HepG2 (cell line): ENCODE measurements at regions not wholly inside any gene's neighbourhood (a gene's known extent, or its start where the extent isn't known, plus 50 kb on each side); places are given as distances from the start of the nearest gene placed in this dataset.

ENCODE experiments used
- ATAC-seq: fragments of 200-7000 bp; cut with Tn5 transposase; 3 replicates; pipeline ENCODE4 v1.9.1; 2020; ENCODE audit warnings: mild to moderate bottlenecking, moderate library complexity
- BruUV-seq: library from RNA; stranded (reverse); fragments of 400-500 nt; replicated peaks from 2 replicates; lab custom pipeline; 2021; lab: Mats Ljungman, UMichigan
- CTCF ChIA-PET: fragments of 300-600 bp; formaldehyde crosslinking; extraction: SDS; loops from one replicate; lab custom pipeline; 2021; ENCODE audit warnings: low total read pairs, inconsistent platforms, low intra/inter-chr PET ratio; lab: Yijun Ruan, JAX
- POLR2A ChIA-PET: fragments of 350-600 bp; sonication (Branson Sonifier 250); formaldehyde crosslinking; loops from one replicate; lab custom pipeline; 2020; ENCODE audit warnings: antibody characterized with exemption, inconsistent platforms; lab: Yijun Ruan, JAX
- DNase-seq: peaks from one replicate; pipeline ENCODE4 v3.0.0-alpha.2; 2015; ENCODE audit warnings: low spot score
- FAIRE-seq: peaks from 3 replicates; lab custom pipeline; 2011; peaks lifted over from hg19 to GRCh38; lab: Jason Lieb, UNC
- H2AFZ ChIP-seq: one replicate; pipeline ENCODE4 v1.6.1; 2011; ENCODE audit warnings: low read length, inconsistent platforms
- H3K27ac ChIP-seq: fragments of 300-600 bp; 3 replicates; pipeline ENCODE4 v1.8.0; 2011; ENCODE audit warnings: mixed run types, mild to moderate bottlenecking, mixed read lengths, low read length, inconsistent platforms; ENCODE audit not compliant: insufficient read depth; ENCODE audit errors: extremely low read length
- H3K27me3 ChIP-seq, 2 experiments: fragments of 200-600 bp in 1 of 2; 2 replicates in 1 of 2; 3 replicates in 1 of 2; pipeline versions ENCODE4 v1.6.0 to v1.8.0; 2011; ENCODE audit warnings: low read length in 2 of 2, mild to moderate bottlenecking in 2 of 2, moderate library complexity in 2 of 2, inconsistent platforms in 1 of 2; ENCODE audit not compliant: insufficient read depth in 2 of 2, control insufficient read depth in 1 of 2
- H3K36me3 ChIP-seq, 2 experiments: fragments of 200-600 bp in 1 of 2; replicated peaks in 1 of 2; 2 replicates in 1 of 2; 3 replicates in 1 of 2; pipeline versions ENCODE4 v1.5.1 to v1.8.0; 2011; ENCODE audit warnings: low read length in 2 of 2, inconsistent platforms in 1 of 2; ENCODE audit not compliant: insufficient read depth in 2 of 2, control insufficient read depth in 1 of 2
- H3K4me1 ChIP-seq: 2 replicates; pipeline ENCODE4 v1.5.1; 2012; ENCODE audit warnings: low read length, inconsistent platforms; ENCODE audit not compliant: insufficient read depth
- H3K4me2 ChIP-seq: 2 replicates; pipeline ENCODE4 v1.6.0; 2011; ENCODE audit warnings: low read depth, low read length, inconsistent platforms
- H3K4me3 ChIP-seq, 3 experiments: fragments of 200-600 bp in 1 of 3; sonication (generic), shearing (Covaris generic) in 1 of 3; replicated peaks in 1 of 3; 2 replicates each; pipeline ENCODE4 v1.5.1; 2011 to 2016; ENCODE audit warnings: low read length in 3 of 3, inconsistent platforms in 2 of 3, low read depth in 2 of 3, mild to moderate bottlenecking in 2 of 3, control low read depth in 1 of 3, mixed read lengths in 1 of 3; ENCODE audit not compliant: insufficient read depth in 1 of 3
- H3K79me2 ChIP-seq: one replicate; pipeline ENCODE4 v1.6.1; 2011; ENCODE audit warnings: low read length, inconsistent platforms; ENCODE audit not compliant: insufficient read depth
- H3K9ac ChIP-seq: 2 replicates; pipeline ENCODE4 v1.6.0; 2011; ENCODE audit warnings: mild to moderate bottlenecking, low read depth, low read length, inconsistent platforms; ENCODE audit not compliant: insufficient read depth
- H3K9me3 ChIP-seq: 2 replicates; pipeline ENCODE4 v1.5.1; 2012; ENCODE audit warnings: mild to moderate bottlenecking, low read length
- H4K20me1 ChIP-seq: 2 replicates; pipeline ENCODE4 v1.6.0; 2011; ENCODE audit warnings: inconsistent platforms, mild to moderate bottlenecking, low read length, moderate library complexity; ENCODE audit not compliant: insufficient read depth
- ARNT2 ChIP-seq: sonication (generic); formaldehyde crosslinking; IDR thresholded peaks from 2 replicates; pipeline ENCODE4 v1.8.0; 2022; ENCODE audit warnings: mild to moderate bottlenecking, low read depth, missing genetic modification reagents, moderate library complexity
- CCDC6 ChIP-seq: sonication (generic); formaldehyde crosslinking; IDR thresholded peaks from 2 replicates; pipeline ENCODE4 v1.8.1; 2022; ENCODE audit warnings: mild to moderate bottlenecking, missing genetic modification reagents, moderate library complexity
- CEBPB ChIP-seq: IDR thresholded peaks from 2 replicates; pipeline ENCODE4 v1.6.1; 2011; ENCODE audit warnings: low read depth, low read length, improper control_type of control experiment, borderline replicate concordance
- EEA1 ChIP-seq: sonication (generic); formaldehyde crosslinking; IDR thresholded peaks from 2 replicates; pipeline ENCODE4 v1.5.1; 2020; ENCODE audit warnings: mild to moderate bottlenecking, missing genetic modification reagents, borderline replicate concordance
- HES4 ChIP-seq: sonication (generic); formaldehyde crosslinking; IDR thresholded peaks from 2 replicates; pipeline ENCODE4 v1.9.0; 2021; ENCODE audit warnings: mild to moderate bottlenecking, missing genetic modification reagents, borderline replicate concordance
- HNRNPUL1 ChIP-seq: fragments of 200-400 bp; formaldehyde crosslinking; IDR thresholded peaks from 2 replicates; pipeline ENCODE4 v1.6.1; 2017; ENCODE audit warnings: low read depth, mild to moderate bottlenecking, low read length, moderate library complexity
- IRF2 ChIP-seq: IDR thresholded peaks from 2 replicates; pipeline ENCODE4 v1.6.1; 2018; ENCODE audit warnings: missing genetic modification reagents, missing compliant biosample characterization
- NCOA5 ChIP-seq: sonication (generic); formaldehyde crosslinking; IDR thresholded peaks from 2 replicates; pipeline ENCODE4 v1.4.0; 2020; ENCODE audit warnings: missing genetic modification reagents
- SOX6 ChIP-seq, 2 experiments: fragments of 450-650 bp in 1 of 2; sonication (generic) in 1 of 2; formaldehyde crosslinking in 1 of 2; IDR thresholded peaks; 2 replicates each; pipeline versions ENCODE4 v1.4.0 to v1.6.1; 2017 to 2020; ENCODE audit warnings: antibody characterized with exemption in 1 of 2, mild to moderate bottlenecking in 1 of 2, missing genetic modification reagents in 1 of 2
- TMF1 ChIP-seq: sonication (generic); formaldehyde crosslinking; IDR thresholded peaks from 2 replicates; pipeline ENCODE4 v1.8.1; 2022; ENCODE audit warnings: low read depth, missing genetic modification reagents
- ZFP36 ChIP-seq: fragments of 150-350 bp; IDR thresholded peaks from 2 replicates; pipeline ENCODE4 v1.6.1; 2018; ENCODE audit warnings: borderline replicate concordance, low read length, low read depth; ENCODE audit not compliant: partially characterized antibody
- ZFYVE20 ChIP-seq: sonication (generic); formaldehyde crosslinking; IDR thresholded peaks from 2 replicates; pipeline ENCODE4 v1.8.0; 2023; ENCODE audit warnings: low read depth, mild to moderate bottlenecking, moderate library complexity, missing genetic modification reagents, borderline replicate concordance
- ZNF317 ChIP-seq: sonication (generic); formaldehyde crosslinking; IDR thresholded peaks from 2 replicates; pipeline ENCODE4 v1.5.0; 2020; ENCODE audit warnings: mild to moderate bottlenecking, missing genetic modification reagents
- ZNF33B ChIP-seq: sonication (generic); formaldehyde crosslinking; IDR thresholded peaks from 2 replicates; pipeline ENCODE4 v1.5.1; 2020; ENCODE audit warnings: mild to moderate bottlenecking, missing genetic modification reagents
- ZNF468 ChIP-seq: sonication (generic); formaldehyde crosslinking; IDR thresholded peaks from 2 replicates; pipeline ENCODE4 v1.8.0; 2022; ENCODE audit warnings: mild to moderate bottlenecking, moderate library complexity, missing genetic modification reagents
- ZNF652 ChIP-seq: IDR thresholded peaks from 2 replicates; pipeline ENCODE4 v1.6.1; 2016; ENCODE audit warnings: low read depth, borderline replicate concordance
- ZNF75D ChIP-seq: sonication (generic); formaldehyde crosslinking; IDR thresholded peaks from 2 replicates; pipeline ENCODE4 v1.8.1; 2023; ENCODE audit warnings: missing genetic modification reagents, mild to moderate bottlenecking, borderline replicate concordance
- ZNF768 ChIP-seq: sonication (generic); formaldehyde crosslinking; IDR thresholded peaks from 2 replicates; pipeline ENCODE4 v1.4.0; 2020; ENCODE audit warnings: missing genetic modification reagents
- WGBS: methylation state at CpG from one replicate; pipeline ENCODE4 v1.1.6; 2017; ENCODE audit warnings: low lambda C conversion rate; 5-methylcytosine and 5-hydroxymethylcytosine counted together
- in situ Hi-C: cut with HindIII; loops from 2 replicates; pipeline ENCODE4 v1.10.0; 2017; ENCODE audit warnings: low pct_unique_long_range_greater_than_20kb; ENCODE audit not compliant: extremely low pct_ligation_motif_present
- intact Hi-C: fragments of 100-400 bp; cut with micrococcal nuclease; formaldehyde crosslinking; loops from one replicate; pipeline ENCODE4 v1.10.0; 2022; ENCODE audit not compliant: unreplicated experiment
- TF ChIP-seq, protein P1 (sequence below): sonication (generic); formaldehyde crosslinking; IDR thresholded peaks from 2 replicates; pipeline ENCODE4 v1.5.0; 2020; ENCODE audit warnings: missing genetic modification reagents
- TF ChIP-seq, protein P2 (sequence below): sonication (generic); formaldehyde crosslinking; conservative IDR thresholded peaks from 2 replicates; pipeline ENCODE4 v1.8.0; 2022; ENCODE audit warnings: missing genetic modification reagents
- TF ChIP-seq, protein P3 (sequence below): IDR thresholded peaks from 2 replicates; pipeline ENCODE4 v1.6.1; 2018; ENCODE audit warnings: missing genetic modification reagents, mild to moderate bottlenecking, missing compliant biosample characterization

DNA sequence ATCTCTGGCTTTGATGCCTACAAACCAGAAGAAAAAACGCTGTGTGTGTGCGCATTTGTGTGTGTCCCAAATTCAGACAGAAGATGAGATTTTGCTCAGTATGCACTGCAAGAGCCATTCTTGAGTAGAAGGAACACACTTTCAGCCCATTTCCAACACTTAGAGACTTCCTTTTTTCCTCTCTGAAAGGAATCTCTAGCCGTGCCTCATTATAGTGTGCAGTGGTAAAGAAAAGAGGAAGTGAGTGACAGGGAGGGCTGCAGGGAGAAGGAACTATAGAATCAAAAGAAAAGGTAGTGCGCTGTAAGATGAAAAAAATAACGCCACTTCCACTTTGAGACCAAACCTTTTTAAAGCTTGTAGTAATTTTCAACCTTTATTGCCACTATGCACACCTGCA lies 1400.9 kb upstream of the FLRT2 start (continued):
- TF ChIP-seq, protein P1, sequence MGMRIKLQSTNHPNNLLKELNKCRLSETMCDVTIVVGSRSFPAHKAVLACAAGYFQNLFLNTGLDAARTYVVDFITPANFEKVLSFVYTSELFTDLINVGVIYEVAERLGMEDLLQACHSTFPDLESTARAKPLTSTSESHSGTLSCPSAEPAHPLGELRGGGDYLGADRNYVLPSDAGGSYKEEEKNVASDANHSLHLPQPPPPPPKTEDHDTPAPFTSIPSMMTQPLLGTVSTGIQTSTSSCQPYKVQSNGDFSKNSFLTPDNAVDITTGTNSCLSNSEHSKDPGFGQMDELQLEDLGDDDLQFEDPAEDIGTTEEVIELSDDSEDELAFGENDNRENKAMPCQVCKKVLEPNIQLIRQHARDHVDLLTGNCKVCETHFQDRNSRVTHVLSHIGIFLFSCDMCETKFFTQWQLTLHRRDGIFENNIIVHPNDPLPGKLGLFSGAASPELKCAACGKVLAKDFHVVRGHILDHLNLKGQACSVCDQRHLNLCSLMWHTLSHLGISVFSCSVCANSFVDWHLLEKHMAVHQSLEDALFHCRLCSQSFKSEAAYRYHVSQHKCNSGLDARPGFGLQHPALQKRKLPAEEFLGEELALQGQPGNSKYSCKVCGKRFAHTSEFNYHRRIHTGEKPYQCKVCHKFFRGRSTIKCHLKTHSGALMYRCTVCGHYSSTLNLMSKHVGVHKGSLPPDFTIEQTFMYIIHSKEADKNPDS: no peak
- TF ChIP-seq ZFYVE20 (CRISPR knock-in tag) (no peak), HNRNPUL1 (no peak), ZNF468 (CRISPR knock-in tag) (no peak)

DNA sequence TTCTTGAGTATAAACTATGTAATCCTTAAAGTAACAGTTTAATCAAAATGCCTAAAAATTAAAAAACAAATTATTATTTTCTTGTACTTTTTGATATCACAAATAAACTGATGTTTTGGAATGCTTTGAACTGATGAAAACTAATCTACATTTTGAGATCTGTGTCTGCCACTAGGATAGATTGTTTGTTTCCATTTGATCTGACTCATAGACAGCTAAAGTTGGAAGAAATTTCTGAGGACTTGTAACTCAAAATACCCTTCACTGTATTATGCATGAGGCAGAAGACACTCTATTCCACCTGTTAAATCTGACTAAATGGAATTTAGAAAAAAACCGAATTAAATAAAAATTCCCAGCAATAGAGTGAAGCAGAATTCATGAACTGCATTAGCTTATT lies 1400.0 kb upstream of the FLRT2 start:
- BruUV-seq: no TSS peak
- TF ChIP-seq CEBPB (no peak), ZNF768 (CRISPR knock-in tag) (no peak), ZNF468 (CRISPR knock-in tag) (no peak), ZFP36 (no peak), SOX6 (IDR thresholded peaks at IDR 0.05) (no peak), SOX6 (CRISPR knock-in tag; IDR thresholded peaks at IDR 0.05) (no peak), NCOA5 (no peak), ZNF75D (CRISPR knock-in tag) (no peak), TMF1 (no peak), CCDC6 (no peak), ZNF317 (no peak), EEA1 (CRISPR knock-in tag) (no peak), IRF2 (CRISPR knock-in tag) (no peak), HES4 (no peak), ZNF33B (CRISPR knock-in tag) (no peak), ARNT2 (CRISPR knock-in tag) (no peak), ZNF652 (CRISPR knock-in tag) (no peak)
- TF ChIP-seq, protein P2, sequence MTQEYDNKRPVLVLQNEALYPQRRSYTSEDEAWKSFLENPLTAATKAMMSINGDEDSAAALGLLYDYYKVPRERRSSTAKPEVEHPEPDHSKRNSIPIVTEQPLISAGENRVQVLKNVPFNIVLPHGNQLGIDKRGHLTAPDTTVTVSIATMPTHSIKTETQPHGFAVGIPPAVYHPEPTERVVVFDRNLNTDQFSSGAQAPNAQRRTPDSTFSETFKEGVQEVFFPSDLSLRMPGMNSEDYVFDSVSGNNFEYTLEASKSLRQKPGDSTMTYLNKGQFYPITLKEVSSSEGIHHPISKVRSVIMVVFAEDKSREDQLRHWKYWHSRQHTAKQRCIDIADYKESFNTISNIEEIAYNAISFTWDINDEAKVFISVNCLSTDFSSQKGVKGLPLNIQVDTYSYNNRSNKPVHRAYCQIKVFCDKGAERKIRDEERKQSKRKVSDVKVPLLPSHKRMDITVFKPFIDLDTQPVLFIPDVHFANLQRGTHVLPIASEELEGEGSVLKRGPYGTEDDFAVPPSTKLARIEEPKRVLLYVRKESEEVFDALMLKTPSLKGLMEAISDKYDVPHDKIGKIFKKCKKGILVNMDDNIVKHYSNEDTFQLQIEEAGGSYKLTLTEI: no peak
- TF ChIP-seq, protein P3, sequence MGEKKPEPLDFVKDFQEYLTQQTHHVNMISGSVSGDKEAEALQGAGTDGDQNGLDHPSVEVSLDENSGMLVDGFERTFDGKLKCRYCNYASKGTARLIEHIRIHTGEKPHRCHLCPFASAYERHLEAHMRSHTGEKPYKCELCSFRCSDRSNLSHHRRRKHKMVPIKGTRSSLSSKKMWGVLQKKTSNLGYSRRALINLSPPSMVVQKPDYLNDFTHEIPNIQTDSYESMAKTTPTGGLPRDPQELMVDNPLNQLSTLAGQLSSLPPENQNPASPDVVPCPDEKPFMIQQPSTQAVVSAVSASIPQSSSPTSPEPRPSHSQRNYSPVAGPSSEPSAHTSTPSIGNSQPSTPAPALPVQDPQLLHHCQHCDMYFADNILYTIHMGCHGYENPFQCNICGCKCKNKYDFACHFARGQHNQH (CRISPR knock-in tag): no peak

More for the DNA sequence above, 1400.0 kb upstream of the FLRT2 start:
- Histone ChIP-seq H3K36me3 (no peaks in the 10 kb centered on the region), H3K79me2 (no peaks in the 10 kb centered on the region), H2AFZ (no peak overlapping the region), H3K9me3 (peaks cover 58% of the 10 kb centered on the region), H3K9ac (no peak overlapping the region), H3K27ac (no peak overlapping the region), H3K27me3 (no peaks in the 10 kb centered on the region), H4K20me1 (no peaks in the 10 kb centered on the region), H3K4me1 (no peaks in the 10 kb centered on the region), H3K4me2 (no peak overlapping the region), H3K4me3 (no peak overlapping the region)
- ChIA-PET CTCF (no interaction called here), POLR2A (no interaction called here)
- in situ Hi-C loops: no loop called here
- no peak for DNase-seq
- WGBS: 3% methylated on average over 1 of the region's 1 CpG
- intact Hi-C loops: loop anchor here (10.0 kb wide), 1 partner anchor 1245 kb away; no protein-coding TSS in a partner anchor
- no peak for ATAC-seq
- no peak for FAIRE-seq
